ENCODE measurements at regions not wholly inside any gene's neighbourhood (a gene's known extent, or its start where the extent isn't known, plus 50 kb on each side); places are given as distances from the start of the nearest gene placed in this dataset.
"Not testable (repeated sequence)": the region's sequence is repeated elsewhere in the genome, so short reads cannot be mapped to it uniquely, and the experiment has no call there.

- TF ChIP-seq POLR2A (IDR thresholded peaks at IDR 0.05) (no peak), CTCF (IDR thresholded peaks at IDR 0.05) (no peak)
- no peak for DNase-seq (ENCODE audit: low spot score in 2 of 2)
- intact Hi-C loops (cut with DNase I; ENCODE audit: low total_unique reads): no loop called here
- no peak overlapping the region for H3K4me3 ChIP-seq (ENCODE audit: low read depth, poor library complexity, severe bottlenecking)
Measured at GRCh38 chr3:78258798-78259197, 1218.9 kb downstream of the ROBO2 start.

GRCh38 chr3:78260388-78260787 lies 1220.5 kb downstream of the ROBO2 start:
- 63 to 73% methylated on average over 1 of the region's 1 CpG for WGBS, 2 donors
- intact Hi-C loops (cut with DNase I; ENCODE audit: low total_unique reads): no loop called here

GRCh38 chr3:78266550-78266949 lies 1226.7 kb downstream of the ROBO2 start:
- WGBS, 2 donors: 84% methylated on average over 3 of the region's 3 CpGs
- H3K4me3 ChIP-seq (ENCODE audit: low read depth, poor library complexity, severe bottlenecking); DNase-seq (ENCODE audit: low spot score in 2 of 2); intact Hi-C loops (cut with DNase I; ENCODE audit: low total_unique reads): not testable (repeated sequence)

More at GRCh38 chr3:78260388-78260787, 1220.5 kb downstream of the ROBO2 start:
- no peak overlapping the region for H3K4me3 ChIP-seq (ENCODE audit: low read depth, poor library complexity, severe bottlenecking)
- TF ChIP-seq POLR2A (IDR thresholded peaks at IDR 0.05) (no peak), CTCF (IDR thresholded peaks at IDR 0.05) (no peak)
- DNase-seq (ENCODE audit: low spot score in 2 of 2): no peak

GRCh38 chr3:78267235-78267634 lies 1227.3 kb downstream of the ROBO2 start:
- TF ChIP-seq POLR2A (IDR thresholded peaks at IDR 0.05): no peak
- TF ChIP-seq CTCF (IDR thresholded peaks at IDR 0.05): no peak
- intact Hi-C loops (cut with DNase I; ENCODE audit: low total_unique reads): no loop called here
- no peak for DNase-seq (ENCODE audit: low spot score in 2 of 2)
- H3K4me3 ChIP-seq (ENCODE audit: low read depth, poor library complexity, severe bottlenecking): no peak overlapping the region

GRCh38 chr3:78268087-78268486 lies 1228.2 kb downstream of the ROBO2 start:
- intact Hi-C loops (cut with DNase I; ENCODE audit: low total_unique reads): no loop called here
- TF ChIP-seq CTCF (IDR thresholded peaks at IDR 0.05) (no peak), POLR2A (IDR thresholded peaks at IDR 0.05) (no peak)
- 58 to 100% methylated on average over 2 of the region's 2 CpGs for WGBS, 2 donors
- H3K4me3 ChIP-seq (ENCODE audit: low read depth, poor library complexity, severe bottlenecking): no peak overlapping the region
- peak in 1 of 2 donors; percentile 82 for DNase-seq (ENCODE audit: low spot score in 2 of 2)

- intact Hi-C loops (cut with DNase I; ENCODE audit: low total_unique reads): no loop called here
- TF ChIP-seq CTCF (IDR thresholded peaks at IDR 0.05): no peak
- no peak for TF ChIP-seq POLR2A (IDR thresholded peaks at IDR 0.05)
- 58 to 80% methylated on average over 2 to 5 of the region's 5 CpGs for WGBS, 2 donors
- no peak overlapping the region for H3K4me3 ChIP-seq (ENCODE audit: low read depth, poor library complexity, severe bottlenecking)
- DNase-seq (ENCODE audit: low spot score in 2 of 2): no peak
Measured at GRCh38 chr3:78268716-78269668, 1229.1 kb downstream of the ROBO2 start.
